NB4 (cell line): ENCODE measurements at regions not wholly inside any gene's neighbourhood (a gene's known extent, or its start where the extent isn't known, plus 50 kb on each side); places are given as distances from the start of the nearest gene placed in this dataset.

Experiments used
- MYC ChIP-seq: IDR thresholded peaks from 2 replicates; pipeline ENCODE4 v1.6.1; 2011; ENCODE audit warnings: low read depth, low read length
- POLR2A ChIP-seq: IDR thresholded peaks from 2 replicates; pipeline ENCODE4 v1.6.1; 2011; ENCODE audit warnings: mild to moderate bottlenecking; ENCODE audit not compliant: insufficient read length; ENCODE audit errors: extremely low read depth
- TF ChIP-seq, protein P1 (sequence below): IDR thresholded peaks from one replicate; pipeline ENCODE4 v1.5.1; 2012; ENCODE audit warnings: low read depth, low read length
- TF ChIP-seq, protein P2 (sequence below): IDR thresholded peaks from 2 replicates; pipeline ENCODE4 v1.6.1; 2011; ENCODE audit warnings: low read depth, low read length

- TF ChIP-seq, protein P1, sequence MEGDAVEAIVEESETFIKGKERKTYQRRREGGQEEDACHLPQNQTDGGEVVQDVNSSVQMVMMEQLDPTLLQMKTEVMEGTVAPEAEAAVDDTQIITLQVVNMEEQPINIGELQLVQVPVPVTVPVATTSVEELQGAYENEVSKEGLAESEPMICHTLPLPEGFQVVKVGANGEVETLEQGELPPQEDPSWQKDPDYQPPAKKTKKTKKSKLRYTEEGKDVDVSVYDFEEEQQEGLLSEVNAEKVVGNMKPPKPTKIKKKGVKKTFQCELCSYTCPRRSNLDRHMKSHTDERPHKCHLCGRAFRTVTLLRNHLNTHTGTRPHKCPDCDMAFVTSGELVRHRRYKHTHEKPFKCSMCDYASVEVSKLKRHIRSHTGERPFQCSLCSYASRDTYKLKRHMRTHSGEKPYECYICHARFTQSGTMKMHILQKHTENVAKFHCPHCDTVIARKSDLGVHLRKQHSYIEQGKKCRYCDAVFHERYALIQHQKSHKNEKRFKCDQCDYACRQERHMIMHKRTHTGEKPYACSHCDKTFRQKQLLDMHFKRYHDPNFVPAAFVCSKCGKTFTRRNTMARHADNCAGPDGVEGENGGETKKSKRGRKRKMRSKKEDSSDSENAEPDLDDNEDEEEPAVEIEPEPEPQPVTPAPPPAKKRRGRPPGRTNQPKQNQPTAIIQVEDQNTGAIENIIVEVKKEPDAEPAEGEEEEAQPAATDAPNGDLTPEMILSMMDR = no peak
- no peak for TF ChIP-seq POLR2A
- TF ChIP-seq, protein P2, sequence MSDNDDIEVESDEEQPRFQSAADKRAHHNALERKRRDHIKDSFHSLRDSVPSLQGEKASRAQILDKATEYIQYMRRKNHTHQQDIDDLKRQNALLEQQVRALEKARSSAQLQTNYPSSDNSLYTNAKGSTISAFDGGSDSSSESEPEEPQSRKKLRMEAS = no peak
- no peak for TF ChIP-seq MYC
Observed at GRCh38 chr2:149877074-149877473, 289.5 kb upstream of the MMADHC start.
